ENCODE measurements at regions not wholly inside any gene's neighbourhood (a gene's known extent, or its start where the extent isn't known, plus 50 kb on each side); places are given as distances from the start of the nearest gene placed in this dataset.
"Not testable (repeated sequence)": the region's sequence is repeated elsewhere in the genome, so short reads cannot be mapped to it uniquely, and the experiment has no call there.

DNA sequence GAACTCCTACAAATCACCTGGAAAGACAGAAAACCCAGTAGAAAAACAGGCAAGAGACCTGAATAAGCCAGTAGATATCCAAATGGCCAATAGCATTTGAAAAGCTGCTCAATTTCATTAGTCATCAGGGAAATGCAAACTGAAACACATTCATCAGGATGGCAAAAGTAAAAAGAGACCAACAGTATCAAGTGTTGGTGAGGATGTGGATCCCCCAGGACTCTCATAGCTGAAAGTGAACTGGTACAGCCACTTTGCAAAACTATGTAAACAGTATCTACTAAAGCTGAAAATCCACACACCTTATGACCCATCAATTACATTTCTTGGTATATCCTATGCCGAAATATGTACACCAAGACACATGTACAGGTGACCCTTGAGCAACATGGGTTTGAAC is 180.4 kb upstream of the IRF2BP2 start:
- H3K27me3 Mint-ChIP-seq (ENCODE audit: low read depth in 2 of 2); H3K27ac Mint-ChIP-seq; H3K4me1 Mint-ChIP-seq; H3K36me3 ChIP-seq (ENCODE audit: control insufficient read depth, insufficient read depth, low read length); H3K27me3 ChIP-seq (ENCODE audit: control insufficient read depth, insufficient read depth, low read length); H3K9me3 ChIP-seq (ENCODE audit: control insufficient read depth, insufficient read depth, low read length); H3K4me3 ChIP-seq (ENCODE audit: low read length); H3K27ac ChIP-seq (ENCODE audit: low read length); H3K36me3 Mint-ChIP-seq; H3K9me3 Mint-ChIP-seq; intact Hi-C loops (cut with micrococcal nuclease); H3K4me3 Mint-ChIP-seq; H3K4me1 ChIP-seq (ENCODE audit: control insufficient read depth, insufficient read depth, low read length); DNase-seq; ATAC-seq: not testable (repeated sequence)
- no CpG with 5 or more reads among the region's 1 CpG for WGBS (ENCODE audit: insufficient coverage)

DNA sequence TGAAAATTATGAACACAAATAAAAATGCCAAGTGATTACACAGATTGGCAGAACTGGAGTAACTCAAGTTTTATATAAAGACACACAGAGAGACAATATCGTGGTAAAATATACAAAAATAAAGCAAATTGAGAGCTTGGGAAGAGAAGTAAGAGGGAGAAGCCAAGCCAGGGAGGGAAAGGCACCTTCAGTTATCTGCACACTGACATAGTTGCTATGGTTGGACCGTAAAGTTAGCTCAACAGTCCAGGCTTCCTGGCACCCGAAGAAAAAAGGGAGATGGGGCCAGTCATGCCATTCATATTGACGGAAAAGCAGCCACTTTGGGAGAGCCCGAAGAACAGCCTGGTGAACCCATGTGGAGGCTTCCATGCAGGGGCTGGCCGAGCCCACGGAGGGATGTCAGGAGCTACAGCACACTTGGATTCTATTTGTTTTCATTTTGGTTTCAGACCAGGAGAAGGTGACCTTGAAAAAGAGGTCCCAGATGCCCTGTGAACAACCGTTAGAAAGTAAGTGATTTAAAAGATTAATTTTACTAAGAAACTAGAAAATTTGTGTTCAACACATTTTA is 177.1 kb upstream of the IRF2BP2 start:
- H3K27ac ChIP-seq (ENCODE audit: low read length); H3K27me3 Mint-ChIP-seq (ENCODE audit: low read depth in 2 of 2); H3K4me3 Mint-ChIP-seq; H3K4me1 Mint-ChIP-seq; DNase-seq; H3K36me3 ChIP-seq (ENCODE audit: control insufficient read depth, insufficient read depth, low read length); H3K4me3 ChIP-seq (ENCODE audit: low read length); H3K36me3 Mint-ChIP-seq; H3K9me3 Mint-ChIP-seq; intact Hi-C loops (cut with micrococcal nuclease); H3K27ac Mint-ChIP-seq; H3K4me1 ChIP-seq (ENCODE audit: control insufficient read depth, insufficient read depth, low read length); ATAC-seq; H3K27me3 ChIP-seq (ENCODE audit: control insufficient read depth, insufficient read depth, low read length); H3K9me3 ChIP-seq (ENCODE audit: control insufficient read depth, insufficient read depth, low read length): not testable (repeated sequence)
- WGBS (ENCODE audit: insufficient coverage), result 86% methylated on average over 6 of the region's 8 CpGs

- H3K36me3 Mint-ChIP-seq; H3K4me3 ChIP-seq (ENCODE audit: low read length); H3K4me1 Mint-ChIP-seq; H3K36me3 ChIP-seq (ENCODE audit: control insufficient read depth, insufficient read depth, low read length); H3K4me1 ChIP-seq (ENCODE audit: control insufficient read depth, insufficient read depth, low read length); DNase-seq; ATAC-seq; H3K27ac Mint-ChIP-seq; intact Hi-C loops (cut with micrococcal nuclease); H3K27ac ChIP-seq (ENCODE audit: low read length); H3K9me3 ChIP-seq (ENCODE audit: control insufficient read depth, insufficient read depth, low read length); H3K9me3 Mint-ChIP-seq; H3K27me3 Mint-ChIP-seq (ENCODE audit: low read depth in 2 of 2); H3K4me3 Mint-ChIP-seq; H3K27me3 ChIP-seq (ENCODE audit: control insufficient read depth, insufficient read depth, low read length): not testable (repeated sequence)
- WGBS (ENCODE audit: insufficient coverage), result no CpG with 5 or more reads among the region's 8 CpGs
Measured at GRCh38 chr1:234785922-234786321, 175.9 kb upstream of the IRF2BP2 start.

GRCh38 chr1:234785471-234785919 is 175.5 kb upstream of the IRF2BP2 start:
- H3K36me3 Mint-ChIP-seq, result not testable (repeated sequence)

DNA sequence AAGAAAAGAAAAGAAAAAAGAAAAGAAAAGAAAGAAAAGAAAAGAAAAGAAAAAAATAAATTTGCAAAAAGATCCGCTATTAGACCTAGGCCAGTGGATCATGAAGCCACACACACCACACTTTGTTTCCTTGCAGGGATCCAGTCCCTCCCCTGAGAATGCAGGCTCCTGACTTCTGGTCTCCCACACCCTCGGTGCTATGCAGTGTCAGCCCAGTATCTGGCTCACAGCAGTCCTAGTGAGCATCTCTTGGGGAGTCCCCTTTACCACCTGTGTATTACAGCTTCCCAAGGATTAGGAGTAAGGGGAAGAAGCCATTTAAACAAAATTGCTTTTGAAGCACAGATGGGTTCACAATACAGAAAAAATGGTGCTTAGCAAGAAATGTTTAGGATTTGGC is 174.1 kb upstream of the IRF2BP2 start:
- H3K4me1 ChIP-seq (ENCODE audit: control insufficient read depth, insufficient read depth, low read length); H3K4me1 Mint-ChIP-seq; intact Hi-C loops (cut with micrococcal nuclease); H3K27me3 Mint-ChIP-seq (ENCODE audit: low read depth in 2 of 2); H3K9me3 ChIP-seq (ENCODE audit: control insufficient read depth, insufficient read depth, low read length); H3K9me3 Mint-ChIP-seq; H3K36me3 Mint-ChIP-seq; H3K36me3 ChIP-seq (ENCODE audit: control insufficient read depth, insufficient read depth, low read length); ATAC-seq; DNase-seq; H3K4me3 Mint-ChIP-seq; H3K4me3 ChIP-seq (ENCODE audit: low read length); H3K27ac Mint-ChIP-seq; H3K27ac ChIP-seq (ENCODE audit: low read length): not testable (repeated sequence)
- H3K27me3 ChIP-seq (ENCODE audit: control insufficient read depth, insufficient read depth, low read length), result peaks cover 21% of the 10 kb centered on the region
- no CpG with 5 or more reads among the region's 2 CpGs for WGBS (ENCODE audit: insufficient coverage)

More at GRCh38 chr1:234785471-234785919, 175.5 kb upstream of the IRF2BP2 start:
- H3K27me3 ChIP-seq (ENCODE audit: control insufficient read depth, insufficient read depth, low read length), result peaks cover 12% of the 10 kb centered on the region
- H3K27ac ChIP-seq (ENCODE audit: low read length); H3K27me3 Mint-ChIP-seq (ENCODE audit: low read depth in 2 of 2); H3K4me3 ChIP-seq (ENCODE audit: low read length); H3K9me3 ChIP-seq (ENCODE audit: control insufficient read depth, insufficient read depth, low read length); H3K9me3 Mint-ChIP-seq; H3K4me1 Mint-ChIP-seq; H3K4me3 Mint-ChIP-seq; DNase-seq; intact Hi-C loops (cut with micrococcal nuclease); H3K36me3 ChIP-seq (ENCODE audit: control insufficient read depth, insufficient read depth, low read length); H3K4me1 ChIP-seq (ENCODE audit: control insufficient read depth, insufficient read depth, low read length); H3K27ac Mint-ChIP-seq; ATAC-seq: not testable (repeated sequence)
- 100% methylated on average over 1 of the region's 9 CpGs for WGBS (ENCODE audit: insufficient coverage)

DNA sequence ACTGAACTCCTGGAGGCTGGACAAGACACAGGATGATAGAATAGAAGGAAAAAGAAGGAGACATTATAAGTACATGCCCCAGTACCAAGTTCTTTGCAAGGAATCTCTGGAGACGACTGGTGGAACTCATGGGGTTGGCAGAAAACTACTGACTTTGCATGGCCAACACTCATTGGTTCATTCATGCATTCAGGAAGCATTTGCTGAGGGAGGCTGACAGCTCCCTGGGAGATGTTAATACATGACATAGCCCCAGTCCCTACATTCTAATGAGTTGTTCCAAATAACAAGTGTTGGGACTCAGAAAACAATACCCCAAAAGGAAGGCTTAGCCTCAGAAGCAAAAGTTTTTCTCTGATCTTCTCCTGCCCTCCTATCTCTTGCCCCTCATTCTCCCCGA is 172.8 kb upstream of the IRF2BP2 start:
- no peak overlapping the region for H3K27ac ChIP-seq (ENCODE audit: low read length)
- WGBS (ENCODE audit: insufficient coverage), result 74% methylated on average over 2 of the region's 2 CpGs
- peaks cover 14% of the 10 kb centered on the region for H3K4me1 ChIP-seq (ENCODE audit: control insufficient read depth, insufficient read depth, low read length)
- peaks cover 27% of the 10 kb centered on the region for H3K27me3 ChIP-seq (ENCODE audit: control insufficient read depth, insufficient read depth, low read length)
- intact Hi-C loops (cut with micrococcal nuclease), result no loop called here
- no peak overlapping the region for H3K4me3 Mint-ChIP-seq
- H3K4me1 Mint-ChIP-seq, result no peaks in the 10 kb centered on the region
- H3K36me3 Mint-ChIP-seq, result no peaks in the 10 kb centered on the region
- H3K9me3 Mint-ChIP-seq, result no peaks in the 10 kb centered on the region
- no peak overlapping the region for H3K4me3 ChIP-seq (ENCODE audit: low read length)
- no peaks in the 10 kb centered on the region for H3K9me3 ChIP-seq (ENCODE audit: control insufficient read depth, insufficient read depth, low read length)
- no peak for TF ChIP-seq CTCF (IDR thresholded peaks at IDR 0.05)
- H3K36me3 ChIP-seq (ENCODE audit: control insufficient read depth, insufficient read depth, low read length), result no peaks in the 10 kb centered on the region
- H3K27ac Mint-ChIP-seq, result no peak overlapping the region
- no peaks in the 10 kb centered on the region for H3K27me3 Mint-ChIP-seq (ENCODE audit: low read depth in 2 of 2)
- DNase-seq (peak in 1 of 2 donors; percentile 14), ATAC-seq (no peak)
